ENCODE measurements at regions not wholly inside any gene's neighbourhood (a gene's known extent, or its start where the extent isn't known, plus 50 kb on each side); places are given as distances from the start of the nearest gene placed in this dataset.
"Not testable (repeated sequence)": the region's sequence is repeated elsewhere in the genome, so short reads cannot be mapped to it uniquely, and the experiment has no call there.

DNA sequence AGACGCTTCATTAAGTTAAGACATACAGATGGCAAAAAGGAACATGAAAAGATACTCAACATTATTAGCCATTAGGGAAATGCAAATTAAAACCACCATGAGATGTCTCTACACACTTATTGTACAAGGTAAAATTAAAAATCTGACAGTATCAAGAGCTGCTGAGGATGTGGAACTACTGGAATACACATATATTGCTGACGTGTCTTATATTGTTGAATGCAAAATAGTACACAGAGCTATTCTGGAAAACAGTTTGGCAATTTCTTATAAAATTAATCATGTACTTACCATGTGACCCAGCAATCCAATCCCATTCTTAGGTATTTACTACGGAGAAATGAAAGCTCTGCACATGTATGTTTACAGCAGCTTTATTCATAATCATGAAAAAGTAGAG is 742.5 kb downstream of the TBC1D22A start:
- Mint-ChIP-seq H3K9me3 (peaks cover 6 to 30% (median 18%) of the 10 kb centered on the region in 9 donors), H3K27me3 (peaks cover 1 to 37% (median 5%) of the 10 kb centered on the region in 5 donors), H3K4me1 (no peaks in the 10 kb centered on the region), H3K27ac (no peak overlapping the region), H3K36me3 (peaks cover 0 to 9% (median 0%) of the 10 kb centered on the region in 3 donors), H3K4me3 (no peak overlapping the region)
- DNase-seq (no peak), ATAC-seq (no peak)
- POLR2A ChIA-PET = no interaction called here

DNA sequence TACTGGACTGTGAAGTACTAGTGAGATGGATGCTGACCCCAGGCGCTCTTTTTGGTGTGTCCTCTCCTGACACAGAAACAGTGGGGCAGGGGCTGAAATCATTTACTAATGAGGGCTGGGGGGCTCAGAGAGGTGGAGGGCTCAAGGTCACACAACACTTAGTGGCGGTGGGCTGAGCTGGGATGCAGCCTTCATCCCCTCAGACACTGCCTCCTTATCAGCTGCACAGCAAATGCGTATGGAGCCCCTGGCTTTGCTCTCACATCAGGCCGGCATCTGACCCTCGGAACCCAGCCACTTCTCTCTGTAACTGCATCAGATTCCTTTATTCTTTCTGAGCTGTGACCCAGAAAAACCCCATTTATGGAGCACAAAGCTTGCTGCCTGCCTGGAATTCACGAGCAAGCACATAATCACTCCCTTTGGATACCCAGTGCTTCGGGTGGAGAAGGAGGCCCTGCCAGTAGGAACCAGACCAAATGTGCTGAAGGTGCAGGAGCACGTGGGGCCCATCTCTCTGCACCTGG is 736.6 kb downstream of the TBC1D22A start:
- POLR2A ChIA-PET = no interaction called here
- no peak overlapping the region for H3K4me3 Mint-ChIP-seq
- H3K36me3 Mint-ChIP-seq = peaks cover 0 to 26% (median 0%) of the 10 kb centered on the region in 3 donors
- DNase-seq (no peak), ATAC-seq (no peak)
- H3K27ac Mint-ChIP-seq = no peak overlapping the region
- peaks cover 10 to 17% (median 15%) of the 10 kb centered on the region in 4 donors for H3K4me1 Mint-ChIP-seq
- peaks cover 0 to 23% (median 7%) of the 10 kb centered on the region in 5 donors for H3K27me3 Mint-ChIP-seq
- H3K9me3 Mint-ChIP-seq = peaks cover 10 to 58% (median 34%) of the 10 kb centered on the region in 9 donors

DNA sequence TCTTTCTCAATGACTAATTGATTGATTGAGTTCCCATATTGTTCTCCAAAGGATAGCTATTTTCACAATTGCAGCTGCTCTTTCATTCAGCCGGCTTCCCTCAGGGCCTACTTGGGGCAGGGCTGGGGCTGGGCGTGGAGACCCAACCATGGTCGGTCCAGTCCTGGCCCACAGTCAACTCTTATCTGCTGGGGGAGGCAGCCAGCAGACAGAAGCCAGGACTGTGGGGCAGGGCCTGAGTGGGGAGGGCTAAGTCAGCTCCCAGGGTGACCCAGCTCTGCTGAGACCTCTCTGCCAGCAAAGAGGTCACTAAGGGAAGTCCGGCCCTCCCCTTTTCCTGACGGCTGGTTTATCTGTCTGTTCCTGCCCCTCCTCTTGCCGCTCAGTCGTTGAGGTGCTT is 735.2 kb downstream of the TBC1D22A start:
- POLR2A ChIA-PET = interaction anchor here (0.7 kb wide), 1 partner anchor 482 kb away, joined by 3 read pairs; no protein-coding TSS in a partner anchor
- Mint-ChIP-seq H3K27me3 (peaks cover 0 to 23% (median 6%) of the 10 kb centered on the region in 5 donors), H3K4me1 (peaks cover 13 to 30% (median 23%) of the 10 kb centered on the region in 4 donors), H3K27ac (peak overlapping the region in 1 of 10 donors; percentile 43), H3K36me3 (peaks cover 0 to 30% (median 0%) of the 10 kb centered on the region in 3 donors), H3K4me3 (no peak overlapping the region), H3K9me3 (peaks cover 11 to 59% (median 40%) of the 10 kb centered on the region in 9 donors)
- ATAC-seq (no peak), DNase-seq (no peak)

GRCh38 chr22:47495110-47495509 is 732.7 kb downstream of the TBC1D22A start:
- H3K4me3 Mint-ChIP-seq = peak overlapping the region in 9 of 10 donors; percentile 1 to 69 (median 28)
- peak overlapping the region; percentile 56 to 94 (median 88) for H3K27ac Mint-ChIP-seq
- POLR2A ChIA-PET = no interaction called here
- ATAC-seq (peak in 1 of 2 donors; percentile 73), DNase-seq (peak in 2 of 10 donors; percentile 5 to 18)
- peaks cover 14 to 37% (median 29%) of the 10 kb centered on the region in 9 donors for H3K9me3 Mint-ChIP-seq
- H3K4me1 Mint-ChIP-seq = peaks cover 13 to 30% (median 23%) of the 10 kb centered on the region in 4 donors
- peaks cover 0 to 26% (median 3%) of the 10 kb centered on the region in 3 donors for H3K36me3 Mint-ChIP-seq
- H3K27me3 Mint-ChIP-seq = peaks cover 1 to 11% (median 6%) of the 10 kb centered on the region in 5 donors

DNA sequence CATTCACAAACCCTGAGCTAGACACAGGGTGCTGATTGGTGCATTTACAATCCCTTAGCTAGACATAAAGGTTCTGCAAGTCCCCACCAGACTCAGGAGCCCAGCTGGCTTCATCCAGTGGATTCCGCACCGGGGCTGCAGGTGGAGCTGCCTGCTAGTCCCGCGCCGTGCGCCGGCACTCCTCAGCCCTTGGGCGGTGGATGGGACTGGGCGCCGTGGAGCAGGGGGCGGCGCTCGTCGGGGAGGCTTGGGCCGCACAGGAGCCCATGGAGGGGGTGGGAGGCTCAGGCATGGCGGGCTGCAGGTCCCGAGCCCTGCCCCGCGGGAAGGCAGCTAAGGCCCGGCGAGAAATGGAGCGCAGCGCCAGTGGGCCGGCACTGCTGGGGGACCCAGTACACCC is 725.7 kb downstream of the TBC1D22A start:
- ATAC-seq, H3K9me3 Mint-ChIP-seq, H3K4me3 Mint-ChIP-seq, H3K4me1 Mint-ChIP-seq, H3K27ac Mint-ChIP-seq, POLR2A ChIA-PET, H3K36me3 Mint-ChIP-seq, DNase-seq: not testable (repeated sequence)
- peaks cover 0 to 23% (median 5%) of the 10 kb centered on the region in 5 donors for H3K27me3 Mint-ChIP-seq

DNA sequence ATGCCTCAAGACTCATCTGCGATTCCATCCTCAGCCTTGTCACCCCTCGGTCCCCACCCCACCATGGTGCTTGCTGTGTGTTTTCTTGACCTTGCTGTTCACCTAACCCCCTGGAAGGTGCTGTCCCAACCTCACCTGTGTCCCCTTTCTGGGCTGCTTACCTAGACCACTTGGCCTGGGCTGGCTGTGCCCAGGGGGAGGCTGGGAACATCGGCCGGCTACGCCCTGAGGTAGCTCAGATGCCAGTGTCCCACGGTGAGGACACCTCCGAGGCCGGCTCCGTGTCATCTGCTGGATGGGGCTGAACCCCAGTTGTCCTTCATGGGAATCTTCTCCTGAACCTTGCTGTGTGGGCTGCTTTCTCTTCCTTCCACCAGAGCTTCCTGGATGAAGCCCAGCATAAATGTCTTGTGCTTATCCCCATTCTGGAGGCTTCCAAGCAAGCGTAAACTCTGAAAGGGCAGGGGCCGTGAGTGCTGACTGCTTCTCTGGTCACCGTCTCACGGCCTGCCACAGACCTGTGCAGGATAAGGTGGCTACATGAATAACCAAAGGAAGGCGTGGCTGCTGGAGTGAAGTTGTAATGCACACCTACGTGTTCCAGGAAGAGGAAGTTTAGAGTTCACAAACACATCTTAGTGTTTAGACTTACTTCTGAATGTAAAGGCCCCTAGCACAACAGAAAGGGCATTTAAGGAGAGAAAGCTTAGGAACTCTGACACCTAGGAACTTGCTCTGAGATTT is 724.3 kb downstream of the TBC1D22A start:
- Mint-ChIP-seq H3K27me3 (peaks cover 4 to 23% (median 7%) of the 10 kb centered on the region in 5 donors), H3K9me3 (peaks cover 0 to 6% (median 0%) of the 10 kb centered on the region in 9 donors), H3K4me3 (peak overlapping the region in 6 of 10 donors; percentile 20 to 60 (median 31)), H3K36me3 (peaks cover 0 to 4% (median 3%) of the 10 kb centered on the region in 3 donors), H3K27ac (peak overlapping the region in 4 of 10 donors; percentile 7 to 51 (median 27)), H3K4me1 (no peaks in the 10 kb centered on the region)
- POLR2A ChIA-PET = interaction anchor here (0.5 kb wide), 1 partner anchor 1015 kb away, joined by 5 read pairs; no protein-coding TSS in a partner anchor
- ATAC-seq (no peak), DNase-seq (no peak)

GRCh38 chr22:47484960-47485569 is 722.6 kb downstream of the TBC1D22A start:
- Mint-ChIP-seq H3K27me3 (peaks cover 5 to 21% (median 12%) of the 10 kb centered on the region in 5 donors), H3K4me1 (no peaks in the 10 kb centered on the region), H3K9me3 (peaks cover 0 to 2% (median 0%) of the 10 kb centered on the region in 9 donors), H3K27ac (peak overlapping the region in 1 of 10 donors; percentile 36), H3K4me3 (no peak overlapping the region), H3K36me3 (no peaks in the 10 kb centered on the region)
- POLR2A ChIA-PET = no interaction called here
- ATAC-seq = no peak
- no peak for DNase-seq

DNA sequence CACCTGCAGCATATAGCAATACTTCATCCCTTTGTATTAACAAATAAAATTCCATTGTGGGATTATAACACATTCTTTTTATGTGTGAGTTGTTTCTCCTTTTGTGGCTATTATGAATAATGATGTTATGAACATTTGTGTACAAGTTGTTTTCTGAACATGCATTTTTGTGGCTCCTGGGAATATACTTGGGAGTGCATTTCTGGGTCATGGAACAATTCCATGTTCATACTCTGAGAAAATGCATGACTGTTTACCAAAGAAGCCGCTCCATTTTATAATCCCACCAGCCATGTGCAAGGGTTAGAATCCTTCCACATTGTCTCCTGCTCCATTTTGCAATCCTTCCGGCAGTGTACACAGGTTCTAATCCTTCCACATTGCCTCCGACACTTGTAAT is 713.8 kb downstream of the TBC1D22A start:
- no peaks in the 10 kb centered on the region for H3K36me3 Mint-ChIP-seq
- H3K27me3 Mint-ChIP-seq = peaks cover 6 to 23% (median 21%) of the 10 kb centered on the region in 5 donors
- no peaks in the 10 kb centered on the region for H3K9me3 Mint-ChIP-seq
- ATAC-seq (no peak), DNase-seq (no peak)
- H3K27ac Mint-ChIP-seq = no peak overlapping the region
- no peak overlapping the region for H3K4me3 Mint-ChIP-seq
- H3K4me1 Mint-ChIP-seq = peaks cover 5 to 18% (median 13%) of the 10 kb centered on the region in 4 donors
- POLR2A ChIA-PET = no interaction called here

DNA sequence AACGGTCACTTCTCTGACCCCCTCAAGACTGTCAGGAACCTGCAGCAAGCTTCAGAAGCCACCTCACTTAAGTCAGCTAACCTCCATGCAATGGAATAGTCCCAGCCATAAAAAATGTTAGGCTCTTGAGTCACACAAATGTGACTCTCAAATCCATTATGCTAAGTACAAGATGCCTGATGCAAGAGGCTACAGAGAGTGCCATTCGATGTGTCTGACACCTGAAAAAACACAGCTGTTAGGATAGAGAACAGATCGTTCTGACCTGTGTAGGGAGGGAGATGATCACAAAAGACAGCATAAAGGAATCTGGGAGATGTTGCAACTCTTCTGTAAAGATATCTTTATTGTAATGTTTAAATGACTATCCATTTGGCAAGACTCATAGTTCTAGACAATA is 712.4 kb downstream of the TBC1D22A start:
- peaks cover 0 to 2% (median 0%) of the 10 kb centered on the region in 9 donors for H3K9me3 Mint-ChIP-seq
- no peaks in the 10 kb centered on the region for H3K36me3 Mint-ChIP-seq
- peaks cover 5 to 18% (median 13%) of the 10 kb centered on the region in 4 donors for H3K4me1 Mint-ChIP-seq
- peak overlapping the region in 1 of 10 donors; percentile 38 for H3K27ac Mint-ChIP-seq
- POLR2A ChIA-PET = no interaction called here
- no peak for ATAC-seq
- peaks cover 5 to 19% (median 13%) of the 10 kb centered on the region in 5 donors for H3K27me3 Mint-ChIP-seq
- DNase-seq = no peak
- H3K4me3 Mint-ChIP-seq = peak overlapping the region in 5 of 10 donors; percentile 31 to 65 (median 52)

- no peak for DNase-seq
- H3K9me3 Mint-ChIP-seq = peaks cover 0 to 2% (median 0%) of the 10 kb centered on the region in 9 donors
- peaks cover 5 to 18% (median 13%) of the 10 kb centered on the region in 4 donors for H3K4me1 Mint-ChIP-seq
- no peaks in the 10 kb centered on the region for H3K36me3 Mint-ChIP-seq
- ATAC-seq = no peak
- peaks cover 5 to 18% (median 15%) of the 10 kb centered on the region in 5 donors for H3K27me3 Mint-ChIP-seq
- peak overlapping the region in 9 of 10 donors; percentile 17 to 65 (median 42) for H3K4me3 Mint-ChIP-seq
- POLR2A ChIA-PET = no interaction called here
- H3K27ac Mint-ChIP-seq = peak overlapping the region in 2 of 10 donors; percentile 38 to 73
Measured at GRCh38 chr22:47474464-47474863, 712.0 kb downstream of the TBC1D22A start.

DNA sequence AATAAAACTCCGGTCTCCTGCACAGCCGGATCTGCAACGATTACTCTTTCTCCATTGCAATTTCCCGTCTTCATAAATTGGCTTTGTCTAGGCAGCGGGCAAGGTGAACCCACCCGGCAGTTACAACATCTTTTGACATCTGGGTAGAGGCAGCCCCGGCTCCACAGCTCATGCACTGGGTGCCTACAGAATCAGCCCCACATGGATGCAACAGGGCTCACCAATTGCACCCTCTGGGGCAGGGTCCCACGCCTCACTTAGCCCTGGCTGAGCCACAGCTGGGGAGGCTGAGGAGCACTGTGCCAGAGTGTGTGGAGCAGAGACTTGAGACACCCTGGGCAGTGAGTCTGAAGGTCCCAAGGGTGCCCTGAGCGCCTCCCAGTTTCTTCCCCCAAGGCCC is 710.2 kb downstream of the TBC1D22A start:
- no peak for ATAC-seq
- Mint-ChIP-seq H3K4me1 (peaks cover 5 to 18% (median 13%) of the 10 kb centered on the region in 4 donors), H3K4me3 (no peak overlapping the region), H3K36me3 (peaks cover 0 to under 1% (median 0%) of the 10 kb centered on the region in 3 donors), H3K27ac (no peak overlapping the region), H3K9me3 (peaks cover 0 to 3% (median 2%) of the 10 kb centered on the region in 9 donors), H3K27me3 (peaks cover 0 to 20% (median 10%) of the 10 kb centered on the region in 5 donors)
- no peak for DNase-seq
- POLR2A ChIA-PET = no interaction called here

GRCh38 chr22:47471406-47471805 is 709.0 kb downstream of the TBC1D22A start:
- H3K27ac Mint-ChIP-seq = no peak overlapping the region
- ATAC-seq (no peak), DNase-seq (no peak)
- H3K36me3 Mint-ChIP-seq = peaks cover 0 to 12% (median 3%) of the 10 kb centered on the region in 3 donors
- no peak overlapping the region for H3K4me3 Mint-ChIP-seq
- peaks cover 4 to 21% (median 9%) of the 10 kb centered on the region in 5 donors for H3K27me3 Mint-ChIP-seq
- POLR2A ChIA-PET = no interaction called here
- peaks cover 5 to 18% (median 13%) of the 10 kb centered on the region in 4 donors for H3K4me1 Mint-ChIP-seq
- H3K9me3 Mint-ChIP-seq = peaks cover 4 to 15% (median 12%) of the 10 kb centered on the region in 9 donors

Measured in naive thymus-derived CD8-positive, alpha-beta T cell (primary cell).